ENCODE measurements at regions not wholly inside any gene's neighbourhood (a gene's known extent, or its start where the extent isn't known, plus 50 kb on each side); places are given as distances from the start of the nearest gene placed in this dataset.

DNA sequence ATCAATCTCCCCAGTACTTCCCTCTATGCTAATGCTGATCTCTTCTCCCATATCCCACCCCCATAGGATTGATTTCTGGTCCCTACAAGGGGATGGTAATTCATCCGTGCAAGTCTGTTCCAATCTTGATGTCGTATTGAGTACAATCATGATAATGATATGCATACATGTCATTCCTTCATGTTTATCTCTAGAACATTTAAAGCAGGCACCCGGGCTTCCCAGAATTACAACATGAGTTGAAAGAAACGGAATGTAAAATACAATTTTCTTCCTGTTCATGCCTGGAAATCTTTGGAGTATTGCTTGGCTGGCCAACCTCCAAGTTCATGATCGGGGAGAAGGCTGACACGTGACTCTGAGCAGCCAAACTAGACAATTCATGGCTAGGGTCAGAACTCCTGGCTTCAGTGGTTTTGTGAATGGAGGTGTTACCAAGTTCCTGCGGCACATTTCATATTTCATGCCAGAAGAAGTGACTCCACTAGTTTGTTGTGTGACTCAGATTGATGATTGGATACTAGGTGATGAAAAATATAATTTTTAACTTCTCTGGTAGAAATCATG lies 66.6 kb downstream of the C9orf152 start:
- no peaks in the 10 kb centered on the region for H3K9me3 Mint-ChIP-seq
- ATAC-seq (replicated peaks): no peak
- no peaks in the 10 kb centered on the region for H3K27me3 Mint-ChIP-seq
- no peaks in the 10 kb centered on the region for H3K36me3 Mint-ChIP-seq (ENCODE audit: insufficient read depth)
- DNase-seq: no peak
- no peak overlapping the region for H3K4me3 Mint-ChIP-seq
- no peak overlapping the region for H3K27ac Mint-ChIP-seq
- H3K4me1 Mint-ChIP-seq (ENCODE audit: low read depth in 2 of 2): peaks cover 20 to 27% of the 10 kb centered on the region in 2 donors

DNA sequence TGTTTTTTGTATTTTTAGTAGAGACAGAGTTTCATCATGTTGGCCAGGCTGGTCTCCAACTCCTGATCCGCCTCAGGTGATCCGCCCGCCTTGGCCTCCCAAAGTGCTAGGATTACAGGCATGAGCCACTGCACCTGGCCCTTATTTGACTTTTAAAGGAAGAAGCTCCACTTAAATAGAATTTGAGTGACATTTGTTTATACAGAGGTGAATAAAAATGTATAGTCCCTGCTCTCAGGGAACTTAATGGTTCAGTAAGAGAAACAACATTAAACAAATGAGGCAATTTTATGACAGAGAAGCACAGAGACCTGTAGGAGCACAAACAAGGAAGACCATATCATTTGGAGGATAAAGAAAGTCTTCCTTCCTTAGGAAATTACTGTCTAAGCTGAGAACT lies 65.7 kb downstream of the C9orf152 start:
- Mint-ChIP-seq H3K4me1 (ENCODE audit: low read depth in 2 of 2) (peaks cover 16 to 30% of the 10 kb centered on the region in 2 donors), H3K4me3 (peak overlapping the region in 1 of 2 donors; percentile 35), H3K27me3 (no peaks in the 10 kb centered on the region), H3K27ac (peak overlapping the region in 1 of 2 donors; percentile 82), H3K9me3 (no peaks in the 10 kb centered on the region), H3K36me3 (ENCODE audit: insufficient read depth) (no peaks in the 10 kb centered on the region)
- no peak for ATAC-seq (replicated peaks)
- no peak for DNase-seq

DNA sequence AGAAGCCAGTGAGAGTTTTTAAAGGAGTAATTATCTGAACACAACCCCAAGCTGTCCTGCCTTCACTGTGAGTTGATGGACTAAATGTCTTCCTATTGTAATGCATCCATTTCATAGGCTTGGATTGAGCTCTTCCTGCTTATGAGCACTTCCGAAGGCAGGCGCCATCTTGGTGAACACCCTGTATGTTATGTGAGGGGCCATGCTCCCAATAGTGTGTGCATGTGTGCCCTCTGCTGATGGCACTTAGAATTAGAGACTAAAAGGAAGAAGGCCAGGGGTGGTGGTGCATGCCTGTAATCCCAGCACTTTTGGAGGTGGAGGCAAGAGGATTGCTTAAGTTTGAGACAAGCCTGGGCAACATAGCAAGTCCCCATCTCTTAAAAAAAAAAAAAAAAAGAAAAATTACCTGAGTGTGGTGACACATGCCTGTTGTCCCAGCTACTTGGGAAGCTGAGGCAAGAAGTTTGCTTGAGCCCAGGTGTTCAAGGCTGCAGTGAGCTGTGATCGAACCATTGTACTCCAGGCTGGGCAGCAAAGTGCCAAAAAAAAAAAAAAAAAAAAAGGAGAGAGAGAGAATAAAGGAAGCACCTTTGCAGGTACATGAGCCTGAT lies 65.0 kb downstream of the C9orf152 start:
- no peaks in the 10 kb centered on the region for H3K27me3 Mint-ChIP-seq
- H3K36me3 Mint-ChIP-seq (ENCODE audit: insufficient read depth): no peaks in the 10 kb centered on the region
- H3K27ac Mint-ChIP-seq: peak overlapping the region; percentile 66 to 82
- no peaks in the 10 kb centered on the region for H3K9me3 Mint-ChIP-seq
- no peak for DNase-seq
- peaks cover 16 to 31% of the 10 kb centered on the region in 2 donors for H3K4me1 Mint-ChIP-seq (ENCODE audit: low read depth in 2 of 2)
- H3K4me3 Mint-ChIP-seq: peak overlapping the region; percentile 24 to 35
- ATAC-seq (replicated peaks): no peak

DNA sequence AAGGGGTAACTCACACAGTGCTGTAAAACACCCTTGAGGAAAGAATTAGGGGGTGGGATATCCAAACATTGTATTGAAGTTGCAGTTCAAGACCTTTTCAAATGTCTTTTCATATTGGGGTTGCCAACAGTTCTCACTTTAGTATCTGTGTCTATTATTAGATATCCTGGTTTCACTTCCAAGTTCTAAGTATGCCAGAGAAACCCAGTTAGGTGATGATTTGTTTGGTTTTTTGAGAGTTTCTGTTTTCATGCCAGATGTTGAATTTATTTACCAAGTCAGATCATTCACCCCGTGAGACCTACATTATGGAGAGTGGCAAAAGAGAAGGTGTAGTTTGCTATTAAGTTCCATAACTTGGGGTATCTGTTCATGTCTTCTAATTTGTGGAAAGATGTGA lies 64.5 kb downstream of the C9orf152 start:
- Mint-ChIP-seq H3K27ac (peak overlapping the region; percentile 66 to 82), H3K27me3 (no peaks in the 10 kb centered on the region), H3K36me3 (ENCODE audit: insufficient read depth) (no peaks in the 10 kb centered on the region), H3K4me3 (peak overlapping the region; percentile 24 to 35), H3K9me3 (no peaks in the 10 kb centered on the region), H3K4me1 (ENCODE audit: low read depth in 2 of 2) (peaks cover 21 to 36% of the 10 kb centered on the region in 2 donors)
- ATAC-seq (replicated peaks) (peak; percentile 19), DNase-seq (no peak)

DNA sequence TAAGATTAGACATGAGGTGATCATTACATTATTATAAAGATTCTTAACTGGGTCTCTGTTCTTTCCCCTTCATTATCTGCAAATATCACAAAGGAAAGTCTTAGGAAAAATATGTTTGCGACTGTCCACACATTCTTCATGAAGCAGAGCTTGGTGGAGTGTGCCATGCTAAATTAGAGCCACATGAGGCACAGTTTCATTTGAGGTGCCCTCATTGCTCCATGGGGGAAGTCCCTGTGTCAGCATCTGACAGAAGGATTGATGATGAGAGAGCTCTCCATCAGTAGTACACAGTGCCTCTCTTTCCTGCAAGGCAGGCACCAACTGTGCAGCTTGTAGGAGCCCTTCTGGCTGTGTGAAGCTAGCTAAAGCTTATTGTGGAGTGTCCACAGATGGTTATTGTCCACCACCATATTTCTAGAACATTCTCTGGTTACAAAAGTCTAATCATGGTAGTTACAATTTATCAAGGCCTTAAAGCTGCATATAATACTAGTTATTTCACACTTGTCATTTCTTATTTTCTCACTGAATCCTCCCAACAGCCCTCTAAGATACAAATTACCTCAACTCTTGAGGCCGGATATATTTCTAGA lies 63.9 kb downstream of the C9orf152 start:
- peak overlapping the region; percentile 66 to 82 for H3K27ac Mint-ChIP-seq
- no peaks in the 10 kb centered on the region for H3K36me3 Mint-ChIP-seq (ENCODE audit: insufficient read depth)
- ATAC-seq (replicated peaks): peak; percentile 74
- peak in 2 of 3 experiments; percentile 5 to 10 for DNase-seq
- peak overlapping the region in 1 of 2 donors; percentile 35 for H3K4me3 Mint-ChIP-seq
- no peaks in the 10 kb centered on the region for H3K27me3 Mint-ChIP-seq
- H3K9me3 Mint-ChIP-seq: no peaks in the 10 kb centered on the region
- peaks cover 22 to 39% of the 10 kb centered on the region in 2 donors for H3K4me1 Mint-ChIP-seq (ENCODE audit: low read depth in 2 of 2)

DNA sequence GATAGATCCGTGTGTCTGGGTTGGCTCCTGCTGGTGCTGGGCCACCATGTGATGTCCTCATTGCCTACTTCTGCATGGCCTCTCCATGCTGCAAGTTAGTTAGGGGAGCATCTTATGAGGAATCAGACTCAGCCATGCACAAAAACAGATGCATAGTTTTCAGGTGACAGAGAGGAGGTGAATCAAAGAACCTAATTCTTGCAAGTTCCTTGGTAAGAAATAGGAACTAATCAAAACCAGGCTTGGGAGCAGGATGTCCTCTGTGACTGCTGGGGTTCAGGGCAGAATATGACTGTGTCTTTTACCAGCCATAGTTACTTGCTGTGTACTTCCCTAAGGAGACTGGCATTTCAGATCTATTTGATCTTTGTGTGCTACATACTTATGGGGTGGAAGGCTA lies 61.6 kb downstream of the C9orf152 start:
- H3K4me3 Mint-ChIP-seq: no peak overlapping the region
- no peaks in the 10 kb centered on the region for H3K27me3 Mint-ChIP-seq
- no peak for ATAC-seq (replicated peaks)
- H3K4me1 Mint-ChIP-seq (ENCODE audit: low read depth in 2 of 2): peaks cover 29 to 59% of the 10 kb centered on the region in 2 donors
- no peak for DNase-seq
- H3K9me3 Mint-ChIP-seq: no peaks in the 10 kb centered on the region
- H3K36me3 Mint-ChIP-seq (ENCODE audit: insufficient read depth): no peaks in the 10 kb centered on the region
- peak overlapping the region in 1 of 2 donors; percentile 27 for H3K27ac Mint-ChIP-seq

DNA sequence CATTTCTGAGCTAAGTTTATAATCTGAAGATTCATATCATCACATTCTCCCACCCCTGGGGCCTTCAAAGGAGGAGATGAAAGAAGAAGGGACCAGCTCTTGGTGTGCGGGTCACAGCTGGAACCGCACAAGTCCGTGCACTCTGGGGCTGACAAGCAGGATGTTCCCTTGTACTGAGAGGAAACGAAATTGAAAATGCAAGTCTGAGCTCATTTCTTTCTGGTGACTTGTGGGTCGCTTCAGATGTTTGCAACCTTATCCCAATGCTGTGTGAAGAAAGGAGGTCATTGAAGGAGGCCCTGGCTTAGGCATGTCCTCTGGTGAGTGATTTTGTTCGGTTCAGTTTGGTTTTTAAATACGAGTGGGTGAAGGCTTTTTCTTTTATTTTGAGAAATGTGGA lies 59.6 kb downstream of the C9orf152 start:
- Mint-ChIP-seq H3K9me3 (no peaks in the 10 kb centered on the region), H3K4me3 (peak overlapping the region; percentile 77 to 85), H3K27ac (peak overlapping the region; percentile 86 to 95), H3K27me3 (no peaks in the 10 kb centered on the region), H3K4me1 (ENCODE audit: low read depth in 2 of 2) (peaks cover 30 to 53% of the 10 kb centered on the region in 2 donors), H3K36me3 (ENCODE audit: insufficient read depth) (no peaks in the 10 kb centered on the region)
- peak in 2 of 3 experiments; percentile 7 to 19 for DNase-seq
- peak; percentile 74 for ATAC-seq (replicated peaks)

DNA sequence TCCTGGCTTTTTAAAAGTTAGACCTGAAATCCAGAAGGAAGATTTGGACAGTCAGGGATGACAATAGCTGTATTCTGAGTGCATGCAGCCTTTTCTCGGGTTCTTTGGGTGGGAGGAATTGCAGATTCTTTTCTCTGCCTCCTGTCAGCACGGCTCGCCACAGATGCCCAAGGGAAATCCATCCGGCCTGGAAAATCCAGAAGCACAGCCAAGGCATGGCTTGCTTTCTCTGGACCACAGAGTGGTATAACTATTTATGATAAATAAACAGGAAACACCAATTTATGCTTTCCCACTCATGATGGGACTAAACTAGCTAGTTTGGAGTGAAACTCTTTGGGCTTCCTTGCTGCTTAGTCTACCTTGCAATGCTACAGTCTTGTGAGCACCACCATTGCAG lies 59.1 kb downstream of the C9orf152 start:
- H3K27me3 Mint-ChIP-seq: no peaks in the 10 kb centered on the region
- H3K36me3 Mint-ChIP-seq (ENCODE audit: insufficient read depth): no peaks in the 10 kb centered on the region
- DNase-seq (no peak), ATAC-seq (replicated peaks) (no peak)
- no peaks in the 10 kb centered on the region for H3K9me3 Mint-ChIP-seq
- peak overlapping the region; percentile 77 to 85 for H3K4me3 Mint-ChIP-seq
- peak overlapping the region; percentile 86 to 95 for H3K27ac Mint-ChIP-seq
- H3K4me1 Mint-ChIP-seq (ENCODE audit: low read depth in 2 of 2): peaks cover 25 to 48% of the 10 kb centered on the region in 2 donors
